ENCODE measurements at regions not wholly inside any gene's neighbourhood (a gene's known extent, or its start where the extent isn't known, plus 50 kb on each side); places are given as distances from the start of the nearest gene placed in this dataset.

GRCh38 chr4:162650166-162650565 lies 486.4 kb upstream of the FSTL5 start:
- TF ChIP-seq CTCF (IDR thresholded peaks at IDR 0.05) (no peak), EZH2phosphoT487 (IDR thresholded peaks at IDR 0.05) (no peak)
